Stimulated activated CD4-positive, alpha-beta T cell treated with anti-CD3 and anti-CD28 coated beads, Interleukin-1b, Interleukin-23, amount 100 ng/mL, for 4 hours (primary cell): ENCODE measurements at regions not wholly inside any gene's neighbourhood (a gene's known extent, or its start where the extent isn't known, plus 50 kb on each side); places are given as distances from the start of the nearest gene placed in this dataset.

Experiments used
- DNase-seq, 2 donors: peaks; one replicate each; pipeline ENCODE4 v3.0.0-alpha.2; 2020; ENCODE audit warnings: low read depth in 2 of 2

- no peak for DNase-seq
These were observed 103.4 kb downstream of the QRFPR start for GRCh38 chr4:121277194-121278105.

- no peak for DNase-seq
These were observed 107.6 kb downstream of the QRFPR start for GRCh38 chr4:121273191-121273590.

- no peak for DNase-seq
These were observed 108.3 kb downstream of the QRFPR start for GRCh38 chr4:121272526-121272925.

GRCh38 chr4:121270389-121270788 lies 106.3 kb upstream of the TNIP3 start:
- DNase-seq, result no peak

GRCh38 chr4:121269001-121269400 lies 104.9 kb upstream of the TNIP3 start:
- no peak for DNase-seq

GRCh38 chr4:121266982-121267381 lies 102.9 kb upstream of the TNIP3 start:
- no peak for DNase-seq

GRCh38 chr4:121256887-121257466 lies 92.9 kb upstream of the TNIP3 start:
- DNase-seq, result no peak

GRCh38 chr4:121255986-121256750 lies 92.0 kb upstream of the TNIP3 start:
- DNase-seq, result peak; percentile 20 to 37

- DNase-seq, result no peak
These were observed 89.8 kb upstream of the TNIP3 start for GRCh38 chr4:121253961-121254360.

- peak; percentile 38 to 45 for DNase-seq
These were observed 88.2 kb upstream of the TNIP3 start for GRCh38 chr4:121252224-121252806.

GRCh38 chr4:121248747-121249146 lies 84.6 kb upstream of the TNIP3 start:
- DNase-seq, result no peak

GRCh38 chr4:121246698-121247097 lies 82.6 kb upstream of the TNIP3 start:
- DNase-seq, result no peak

GRCh38 chr4:121243485-121243884 lies 79.4 kb upstream of the TNIP3 start:
- DNase-seq, result peak; percentile 11 to 37

GRCh38 chr4:121242188-121242750 lies 78.1 kb upstream of the TNIP3 start:
- no peak for DNase-seq

GRCh38 chr4:121239951-121240350 lies 75.8 kb upstream of the TNIP3 start:
- DNase-seq, result no peak

- DNase-seq, result no peak
These were observed 74.3 kb upstream of the TNIP3 start for GRCh38 chr4:121238461-121238860.

GRCh38 chr4:121237069-121237399 lies 72.9 kb upstream of the TNIP3 start:
- no peak for DNase-seq

GRCh38 chr4:121236353-121237068 lies 72.4 kb upstream of the TNIP3 start:
- DNase-seq, result no peak

GRCh38 chr4:121233982-121234381 lies 69.9 kb upstream of the TNIP3 start:
- DNase-seq, result no peak

- no peak for DNase-seq
These were observed 65.9 kb upstream of the TNIP3 start for GRCh38 chr4:121229993-121230392.

- no peak for DNase-seq
These were observed 64.7 kb upstream of the TNIP3 start for GRCh38 chr4:121228848-121229247.
